Small intestine (tissue), 7 donors: ENCODE measurements at regions not wholly inside any gene's neighbourhood (a gene's known extent, or its start where the extent isn't known, plus 50 kb on each side); places are given as distances from the start of the nearest gene placed in this dataset.

ENCODE experiments used
- DNase-seq, 2 donors: peaks; one replicate each; pipeline versions ENCODE4 v3.0.0 to v3.0.0-alpha.2; 2013
- FAIRE-seq: peaks from 2 replicates; lab custom pipeline; 2012; peaks lifted over from hg19 to GRCh38; lab: Jason Lieb, UNC
- H3K27ac ChIP-seq, 3 donors: one replicate each; pipeline ENCODE4 v1.5.1; 2013; ENCODE audit warnings: low read length in 2 of 3, mild to moderate bottlenecking in 2 of 3, control low read depth in 1 of 3, inconsistent platforms in 1 of 3, low read depth in 1 of 3, moderate library complexity in 1 of 3
- H3K27me3 ChIP-seq, 3 donors: one replicate each; pipeline ENCODE4 v1.6.1; 2013; ENCODE audit warnings: low read length in 3 of 3, inconsistent platforms in 1 of 3; ENCODE audit not compliant: control insufficient read depth in 3 of 3, insufficient read depth in 3 of 3
- H3K36me3 ChIP-seq, 3 donors: one replicate each; pipeline ENCODE4 v1.6.1; 2013; ENCODE audit warnings: low read length in 3 of 3, inconsistent platforms in 1 of 3, low read depth in 1 of 3, mild to moderate bottlenecking in 1 of 3, moderate library complexity in 1 of 3; ENCODE audit not compliant: control insufficient read depth in 3 of 3, insufficient read depth in 2 of 3
- H3K4me1 ChIP-seq, 3 donors: one replicate each; pipeline ENCODE4 v1.6.1; 2013; ENCODE audit warnings: low read length in 2 of 3, inconsistent platforms in 1 of 3, low read depth in 1 of 3, mild to moderate bottlenecking in 1 of 3, moderate library complexity in 1 of 3; ENCODE audit not compliant: control insufficient read depth in 3 of 3, insufficient read depth in 2 of 3
- H3K4me3 ChIP-seq, 3 donors: one replicate each; pipeline ENCODE4 v1.5.1; 2013; ENCODE audit warnings: low read length in 3 of 3, control low read depth in 1 of 3, inconsistent platforms in 1 of 3, low read depth in 1 of 3, mild to moderate bottlenecking in 1 of 3, moderate library complexity in 1 of 3
- H3K9me3 ChIP-seq, 2 donors: one replicate each; pipeline ENCODE4 v1.6.1; 2013; ENCODE audit warnings: low read depth in 1 of 2, low read length in 1 of 2; ENCODE audit not compliant: control insufficient read depth in 2 of 2, insufficient read depth in 1 of 2
- WGBS, 3 donors: extraction: QIAGEN DNeasy Blood & Tissue Kit; methylation state at CpG; one replicate each; pipeline ENCODE4 v1.1.7; 2013; 5-methylcytosine and 5-hydroxymethylcytosine counted together
- donor health status: healthy with polysubstance abuse.
- donor health status: control.
- donor health status: control.
- donor health status: Bipolar disorder and iron deficiency.
- donor health status: healthy.

- WGBS, 3 donors, result 64 to 75% (median 73%) methylated on average over 19 of the region's 19 CpGs
- H3K27ac ChIP-seq, result no peak overlapping the region
- no peak overlapping the region for H3K4me3 ChIP-seq
- DNase-seq, result no peak
- no peak for FAIRE-seq
- no peaks in the 10 kb centered on the region for H3K36me3 ChIP-seq
- no peaks in the 10 kb centered on the region for H3K4me1 ChIP-seq
- H3K9me3 ChIP-seq, result no peaks in the 10 kb centered on the region
- no peaks in the 10 kb centered on the region for H3K27me3 ChIP-seq
Observed at GRCh38 chr22:48546653-48547424, 1280.8 kb downstream of the BRD1 start.

- no peak for FAIRE-seq
- DNase-seq, result no peak
- 81 to 86% (median 81%) methylated on average over 18 of the region's 18 CpGs for WGBS, 3 donors
Observed at GRCh38 chr22:48545987-48546386, 1281.7 kb downstream of the BRD1 start.

GRCh38 chr22:48541401-48542098 lies 1286.1 kb downstream of the BRD1 start:
- DNase-seq (no peak), FAIRE-seq (no peak)
- Histone ChIP-seq H3K4me1 (no peaks in the 10 kb centered on the region), H3K36me3 (no peaks in the 10 kb centered on the region), H3K27ac (no peak overlapping the region), H3K9me3 (no peaks in the 10 kb centered on the region), H3K4me3 (no peak overlapping the region), H3K27me3 (no peaks in the 10 kb centered on the region)
- WGBS, 3 donors, result 84 to 86% (median 85%) methylated on average over 15 to 16 of the region's 16 CpGs

More at GRCh38 chr22:48545987-48546386, 1281.7 kb downstream of the BRD1 start:
- Histone ChIP-seq H3K27ac (no peak overlapping the region), H3K9me3 (no peaks in the 10 kb centered on the region), H3K36me3 (no peaks in the 10 kb centered on the region), H3K27me3 (no peaks in the 10 kb centered on the region), H3K4me1 (no peaks in the 10 kb centered on the region), H3K4me3 (no peak overlapping the region)

GRCh38 chr22:48539261-48539660 lies 1288.4 kb downstream of the BRD1 start:
- no peak for FAIRE-seq
- no peak overlapping the region for H3K4me3 ChIP-seq
- WGBS, 3 donors, result 73 to 78% (median 77%) methylated on average over 12 of the region's 12 CpGs
- H3K4me1 ChIP-seq, result no peaks in the 10 kb centered on the region
- no peaks in the 10 kb centered on the region for H3K36me3 ChIP-seq
- no peak overlapping the region for H3K27ac ChIP-seq
- no peaks in the 10 kb centered on the region for H3K9me3 ChIP-seq
- H3K27me3 ChIP-seq, result no peaks in the 10 kb centered on the region
- no peak for DNase-seq

- H3K36me3 ChIP-seq, result no peaks in the 10 kb centered on the region
Observed at GRCh38 chr22:48538291-48538820, 1289.3 kb downstream of the BRD1 start.

GRCh38 chr22:48537343-48537680 lies 1290.4 kb downstream of the BRD1 start:
- Histone ChIP-seq H3K4me1 (no peaks in the 10 kb centered on the region), H3K9me3 (no peaks in the 10 kb centered on the region), H3K4me3 (no peak overlapping the region), H3K27me3 (no peaks in the 10 kb centered on the region), H3K27ac (no peak overlapping the region), H3K36me3 (no peaks in the 10 kb centered on the region)
- no peak for FAIRE-seq
- WGBS, 3 donors, result 81 to 86% (median 85%) methylated on average over 3 of the region's 3 CpGs
- no peak for DNase-seq

More at GRCh38 chr22:48538291-48538820, 1289.3 kb downstream of the BRD1 start:
- Histone ChIP-seq H3K4me1 (no peaks in the 10 kb centered on the region), H3K9me3 (no peaks in the 10 kb centered on the region), H3K27me3 (no peaks in the 10 kb centered on the region), H3K27ac (no peak overlapping the region), H3K4me3 (no peak overlapping the region)
- WGBS, 3 donors, result 84 to 90% (median 89%) methylated on average over 15 to 18 of the region's 18 CpGs
- FAIRE-seq (no peak), DNase-seq (no peak)

- no peaks in the 10 kb centered on the region for H3K27me3 ChIP-seq
- H3K9me3 ChIP-seq, result no peaks in the 10 kb centered on the region
- H3K36me3 ChIP-seq, result no peaks in the 10 kb centered on the region
- WGBS, 3 donors, result 69 to 77% (median 73%) methylated on average over 30 of the region's 30 CpGs
- H3K4me3 ChIP-seq, result no peak overlapping the region
- no peaks in the 10 kb centered on the region for H3K4me1 ChIP-seq
- DNase-seq (no peak), FAIRE-seq (no peak)
- H3K27ac ChIP-seq, result no peak overlapping the region
Observed at GRCh38 chr22:48536541-48537342, 1290.9 kb downstream of the BRD1 start.

GRCh38 chr22:48535868-48536540 lies 1291.7 kb downstream of the BRD1 start:
- no peak overlapping the region for H3K27ac ChIP-seq
- no peaks in the 10 kb centered on the region for H3K4me1 ChIP-seq
- H3K9me3 ChIP-seq, result no peaks in the 10 kb centered on the region
- no peaks in the 10 kb centered on the region for H3K27me3 ChIP-seq
- no peaks in the 10 kb centered on the region for H3K36me3 ChIP-seq
- no peak overlapping the region for H3K4me3 ChIP-seq
- no peak for FAIRE-seq
- no peak for DNase-seq
- WGBS, 3 donors, result 85 to 93% (median 91%) methylated on average over 39 of the region's 39 CpGs
